BE2C (cell line): ENCODE measurements at regions not wholly inside any gene's neighbourhood (a gene's known extent, or its start where the extent isn't known, plus 50 kb on each side); places are given as distances from the start of the nearest gene placed in this dataset.

Experiments
- DNase-seq: peaks from one replicate; pipeline ENCODE4 v3.0.0-alpha.2; 2020
- H3K27me3 ChIP-seq: fragments of 250-450 bp; sonication (Bioruptor Pico); 2 replicates; pipeline ENCODE4 v1.5.1; 2020; ENCODE audit warnings: mild to moderate bottlenecking
- H3K36me3 ChIP-seq: fragments of 250-450 bp; sonication (Bioruptor Pico); 2 replicates; pipeline ENCODE4 v1.5.1; 2020; ENCODE audit warnings: mild to moderate bottlenecking
- H3K4me1 ChIP-seq: fragments of 250-450 bp; sonication (Bioruptor Pico); 2 replicates; pipeline ENCODE4 v1.5.1; 2020
- H3K4me3 ChIP-seq: 2 replicates; pipeline ENCODE4 v1.5.1; 2011; ENCODE audit warnings: low read depth, low read length
- H3K9me3 ChIP-seq: fragments of 250-450 bp; sonication (Bioruptor Pico); 2 replicates; pipeline ENCODE4 v1.5.1; 2020
- CTCF ChIP-seq: IDR thresholded peaks from 2 replicates; pipeline ENCODE4 v1.5.1; 2012; ENCODE audit warnings: mild to moderate bottlenecking, low read depth, low read length

DNA sequence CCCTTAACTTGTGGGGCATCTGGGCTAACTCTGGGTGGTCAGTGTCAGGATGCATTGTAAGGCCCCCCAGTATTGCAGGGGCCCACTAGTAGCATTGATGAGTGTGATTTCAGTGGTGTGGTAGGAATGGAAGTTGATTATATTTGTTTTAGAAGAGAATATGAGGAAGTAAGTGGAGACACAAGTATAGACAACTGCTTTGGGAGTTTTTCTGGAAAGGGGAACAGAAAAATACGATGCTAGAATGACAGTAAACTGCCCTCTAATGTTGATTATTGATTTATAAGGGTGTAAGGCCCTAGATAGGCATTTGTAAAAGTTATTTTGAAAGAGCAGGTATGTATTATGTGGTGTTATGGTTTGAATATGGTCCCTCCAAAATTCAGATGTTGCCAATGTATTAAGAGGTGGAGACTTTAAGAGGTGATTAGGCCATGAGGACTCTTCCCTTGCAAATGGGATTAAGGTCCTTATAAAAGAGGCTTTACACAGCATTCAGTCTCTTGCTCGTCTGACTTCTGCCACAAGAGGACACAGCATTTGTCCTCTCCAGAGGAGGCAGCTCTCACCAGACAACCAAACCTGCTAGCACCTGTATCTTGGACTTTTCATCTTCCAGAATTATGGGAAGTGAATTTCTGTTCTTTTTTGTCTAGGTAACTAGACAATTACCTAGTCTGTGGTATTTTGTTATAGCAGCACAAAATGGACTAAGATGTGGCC lies 135.9 kb upstream of the DTNBP1 start:
- Histone ChIP-seq H3K4me3 (no peak overlapping the region), H3K4me1 (no peaks in the 10 kb centered on the region), H3K27me3 (no peaks in the 10 kb centered on the region), H3K9me3 (no peaks in the 10 kb centered on the region), H3K36me3 (no peaks in the 10 kb centered on the region)
- TF ChIP-seq CTCF = no peak
- DNase-seq = no peak

DNA sequence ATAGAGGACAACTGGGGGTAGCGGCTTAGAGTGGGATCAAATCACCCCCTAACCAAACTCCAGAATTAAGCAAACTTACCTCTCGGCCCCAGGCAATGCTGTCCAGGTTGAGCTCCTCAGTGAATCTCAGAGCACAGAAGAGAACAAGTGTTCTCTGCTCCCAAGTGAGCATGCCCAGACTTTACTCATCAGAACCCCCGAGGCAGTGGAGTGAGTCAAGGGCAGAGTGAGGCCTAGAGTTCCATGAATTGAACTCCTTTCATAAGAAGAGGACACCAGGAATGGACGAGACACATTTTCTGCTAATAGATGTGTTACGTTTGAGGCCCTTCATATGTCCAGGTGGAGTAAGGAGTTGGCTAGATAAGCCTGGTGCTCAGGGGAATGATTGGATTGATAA lies 134.0 kb upstream of the DTNBP1 start:
- Histone ChIP-seq H3K9me3 (no peaks in the 10 kb centered on the region), H3K4me3 (no peak overlapping the region), H3K27me3 (no peaks in the 10 kb centered on the region), H3K4me1 (no peaks in the 10 kb centered on the region), H3K36me3 (no peaks in the 10 kb centered on the region)
- TF ChIP-seq CTCF = no peak
- no peak for DNase-seq

DNA sequence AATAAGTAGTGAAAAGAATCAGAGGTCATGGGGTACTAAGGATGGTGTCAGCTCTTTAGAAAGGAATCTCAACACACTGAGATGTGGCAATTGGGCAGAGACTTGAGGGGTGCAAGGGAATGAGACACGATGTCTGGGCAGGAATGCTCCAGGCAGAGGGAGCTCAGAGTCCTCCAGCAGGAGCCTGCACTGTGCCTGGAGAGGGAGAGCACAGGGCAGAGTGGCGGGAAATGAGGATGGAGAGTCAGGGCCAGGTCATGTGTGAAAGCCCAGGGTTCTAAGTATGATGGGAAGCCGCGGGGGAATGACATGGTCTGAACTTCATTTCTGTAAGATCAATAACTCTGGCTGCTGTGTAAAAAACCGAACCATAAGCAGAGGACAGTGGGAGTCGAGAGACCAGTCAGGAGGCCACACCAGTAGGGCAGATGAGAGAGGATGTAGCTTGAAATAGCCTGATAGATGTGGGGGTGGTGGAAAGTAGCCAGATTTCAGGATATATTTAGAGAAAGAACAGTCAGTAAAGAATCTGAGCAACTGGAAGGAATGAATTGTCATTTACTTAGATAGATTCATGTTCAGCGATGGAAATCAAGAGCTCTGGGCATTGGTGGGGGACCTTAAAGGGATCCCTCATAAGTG lies 133.4 kb upstream of the DTNBP1 start:
- H3K36me3 ChIP-seq = no peaks in the 10 kb centered on the region
- TF ChIP-seq CTCF = no peak

DNA sequence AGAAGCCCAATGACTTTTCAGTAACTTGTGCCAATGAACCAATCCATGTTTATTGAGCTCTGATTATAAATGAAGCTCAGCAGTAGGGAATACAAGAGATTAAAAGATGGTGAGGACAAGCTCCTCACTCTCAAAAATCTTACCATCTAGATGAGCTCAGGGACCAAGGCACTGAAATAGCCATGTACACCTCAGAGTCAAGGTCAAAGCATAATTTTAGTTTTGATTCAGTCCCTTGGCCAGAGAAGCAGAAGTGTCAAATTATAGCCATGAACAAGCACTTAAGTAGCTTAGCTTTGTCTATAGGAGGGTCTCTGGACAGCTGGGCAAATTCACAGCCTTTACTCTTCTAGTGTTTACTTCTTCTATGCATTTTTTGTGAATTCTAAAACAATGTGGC lies 131.0 kb upstream of the DTNBP1 start:
- TF ChIP-seq CTCF = no peak
- no peak for DNase-seq

More for the DNA sequence above, 133.4 kb upstream of the DTNBP1 start:
- Histone ChIP-seq H3K4me1 (no peaks in the 10 kb centered on the region), H3K27me3 (no peaks in the 10 kb centered on the region), H3K4me3 (no peak overlapping the region), H3K9me3 (no peaks in the 10 kb centered on the region)
- no peak for DNase-seq

DNA sequence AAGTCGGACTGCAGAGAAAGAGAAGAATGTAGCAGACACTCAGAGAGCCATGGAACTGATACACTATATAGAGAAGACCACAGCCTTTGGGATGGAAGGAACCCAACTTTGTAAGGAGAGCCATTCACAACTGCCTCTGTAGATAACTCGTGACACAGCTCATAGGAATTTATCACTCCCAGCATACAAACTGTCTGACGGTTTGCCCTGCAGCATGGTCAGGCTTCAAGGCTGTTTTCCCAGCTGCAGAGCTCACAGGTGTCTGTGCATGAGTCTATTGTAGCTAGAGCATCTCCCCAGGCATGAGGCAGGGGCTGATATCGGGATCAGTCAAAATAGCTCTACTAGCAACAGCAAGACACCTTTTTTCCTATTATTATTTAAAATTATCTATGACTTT lies 130.5 kb upstream of the DTNBP1 start:
- Histone ChIP-seq H3K27me3 (no peaks in the 10 kb centered on the region), H3K4me1 (no peaks in the 10 kb centered on the region), H3K36me3 (no peaks in the 10 kb centered on the region), H3K9me3 (no peaks in the 10 kb centered on the region), H3K4me3 (no peak overlapping the region)
- TF ChIP-seq CTCF = no peak
- no peak for DNase-seq

More for the DNA sequence above, 131.0 kb upstream of the DTNBP1 start:
- Histone ChIP-seq H3K4me3 (no peak overlapping the region), H3K4me1 (no peaks in the 10 kb centered on the region), H3K27me3 (no peaks in the 10 kb centered on the region), H3K36me3 (no peaks in the 10 kb centered on the region), H3K9me3 (no peaks in the 10 kb centered on the region)

DNA sequence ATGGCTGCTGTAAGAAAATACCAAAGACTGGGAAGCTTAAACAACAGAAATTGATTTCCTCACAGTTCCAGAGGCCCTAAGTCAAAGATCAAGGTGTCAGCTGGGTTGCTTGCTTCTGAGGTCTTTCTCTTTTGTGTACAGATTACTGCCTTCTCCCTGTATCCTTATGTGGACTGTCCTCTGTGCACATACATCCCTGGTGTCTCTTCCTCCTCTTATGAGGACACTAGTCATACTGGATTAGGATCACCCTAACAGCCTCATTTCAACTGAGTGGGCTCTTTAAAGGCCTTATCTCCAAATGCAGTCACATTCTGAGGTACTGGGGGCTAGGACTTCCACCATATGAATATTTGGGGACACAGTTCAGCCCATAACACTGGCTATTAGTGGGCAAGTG lies 130.0 kb upstream of the DTNBP1 start:
- H3K4me3 ChIP-seq = no peak overlapping the region
- no peak for DNase-seq
- H3K36me3 ChIP-seq = no peaks in the 10 kb centered on the region
- H3K4me1 ChIP-seq = no peaks in the 10 kb centered on the region
- no peak for TF ChIP-seq CTCF
- no peaks in the 10 kb centered on the region for H3K27me3 ChIP-seq
- H3K9me3 ChIP-seq = no peaks in the 10 kb centered on the region
